Naive thymus-derived CD4-positive, alpha-beta T cell (primary cell): ENCODE measurements at regions not wholly inside any gene's neighbourhood (a gene's known extent, or its start where the extent isn't known, plus 50 kb on each side); places are given as distances from the start of the nearest gene placed in this dataset.

Source experiments
- ATAC-seq: fragments of 150-1000 bp; cut with Tn5 transposase; 2 replicates; pipeline ENCODE4 v1.10.0; 2021; ENCODE audit warnings: mild to moderate bottlenecking, moderate library complexity
- CTCF ChIA-PET: fragments of 350-600 bp; sonication (Branson Sonifier 250); formaldehyde crosslinking; loops from one replicate; lab custom pipeline; 2021; ENCODE audit warnings: antibody characterized with exemption; lab: Charles Lee
- POLR2A ChIA-PET: fragments of 350-600 bp; sonication (Branson Sonifier 250); formaldehyde crosslinking; loops from one replicate; lab custom pipeline; 2021; ENCODE audit warnings: antibody characterized with exemption, inconsistent platforms; lab: Charles Lee
- DNase-seq, 9 donors: peaks; one replicate each; pipeline versions ENCODE4 v3.0.0 to v3.0.0-alpha.2; 2020 to 2022; ENCODE audit warnings: mixed read lengths in 1 of 9
- H3K27ac ChIP-seq: one replicate; pipeline ENCODE4 v1.7.0; 2013; ENCODE audit warnings: mild to moderate bottlenecking, low read depth, low read length, moderate library complexity
- H3K27me3 ChIP-seq, 2 donors: one replicate each; pipeline ENCODE4 v1.7.0; 2013; ENCODE audit warnings: low read length in 2 of 2, mild to moderate bottlenecking in 2 of 2, moderate library complexity in 2 of 2; ENCODE audit not compliant: control insufficient read depth in 2 of 2, insufficient read depth in 2 of 2
- H3K36me3 ChIP-seq, 3 experiments: 1 replicate in 2 of 3; 2 replicates in 1 of 3; pipeline ENCODE4 v1.7.0; 2013; ENCODE audit warnings: low read length in 3 of 3, mild to moderate bottlenecking in 3 of 3, moderate library complexity in 1 of 3; ENCODE audit not compliant: insufficient read depth in 3 of 3, control insufficient read depth in 2 of 3
- H3K4me1 ChIP-seq, 2 donors: one replicate each; pipeline ENCODE4 v1.7.0; 2013; ENCODE audit warnings: low read length in 2 of 2, mild to moderate bottlenecking in 2 of 2, moderate library complexity in 1 of 2; ENCODE audit not compliant: control insufficient read depth in 2 of 2, insufficient read depth in 2 of 2
- H3K4me3 ChIP-seq: 2 replicates; pipeline ENCODE4 v1.7.0; 2013; ENCODE audit warnings: mild to moderate bottlenecking, low read length
- H3K9me3 ChIP-seq, 3 experiments: 1 replicate in 2 of 3; 2 replicates in 1 of 3; pipeline ENCODE4 v1.7.0; 2013; ENCODE audit warnings: low read length in 3 of 3; ENCODE audit not compliant: control insufficient read depth in 2 of 3
- H3K27ac Mint-ChIP-seq, 9 donors: one replicate each; pipeline ENCODE4 v1.8.0; 2020 to 2022; ENCODE audit warnings: mixed read lengths in 9 of 9, mild to moderate bottlenecking in 8 of 9, moderate library complexity in 5 of 9, inconsistent platforms in 2 of 9
- H3K27me3 Mint-ChIP-seq, 5 donors: one replicate each; pipeline ENCODE4 v1.8.0; 2021 to 2022; ENCODE audit warnings: mixed read lengths in 5 of 5, mild to moderate bottlenecking in 1 of 5
- H3K36me3 Mint-ChIP-seq, 5 donors: one replicate each; pipeline ENCODE4 v1.8.0; 2020 to 2022; ENCODE audit warnings: mixed read lengths in 5 of 5, mild to moderate bottlenecking in 3 of 5, inconsistent platforms in 1 of 5
- H3K4me1 Mint-ChIP-seq, 7 donors: one replicate each; pipeline ENCODE4 v1.8.0; 2020 to 2022; ENCODE audit warnings: mixed read lengths in 7 of 7, mild to moderate bottlenecking in 3 of 7, inconsistent platforms in 1 of 7
- H3K4me3 Mint-ChIP-seq, 10 donors: one replicate each; pipeline ENCODE4 v1.8.0; 2020 to 2022; ENCODE audit warnings: mild to moderate bottlenecking in 10 of 10, mixed read lengths in 10 of 10, moderate library complexity in 6 of 10, inconsistent platforms in 2 of 10
- H3K9me3 Mint-ChIP-seq, 11 donors: one replicate each; pipeline ENCODE4 v1.8.0; 2020 to 2022; ENCODE audit warnings: mixed read lengths in 11 of 11, mild to moderate bottlenecking in 4 of 11, inconsistent platforms in 1 of 11, moderate library complexity in 1 of 11
- intact Hi-C, 2 donors: fragments of 100-400 bp; cut with micrococcal nuclease; formaldehyde crosslinking; loops; one replicate each; pipeline ENCODE4 v1.15.1; 2023

GRCh38 chr13:99648066-99648665, 146.9 kb downstream of the TM9SF2 start:
- POLR2A ChIA-PET = interaction anchor here (1.2 kb wide), 1 partner anchor 9 kb away, joined by 6 read pairs; no protein-coding TSS in a partner anchor
- Histone ChIP-seq H3K4me3 (no peak overlapping the region), H3K27ac (no peak overlapping the region), H3K9me3 (no peaks in the 10 kb centered on the region), H3K27me3 (no peaks in the 10 kb centered on the region), H3K4me1 (no peaks in the 10 kb centered on the region), H3K36me3 (no peaks in the 10 kb centered on the region)
- Mint-ChIP-seq H3K27me3 (peaks cover 0 to 6% (median 0%) of the 10 kb centered on the region in 5 donors), H3K27ac (peak overlapping the region in 1 of 9 donors; percentile 9), H3K9me3 (peaks cover 0 to 2% (median 0%) of the 10 kb centered on the region in 11 donors), H3K4me3 (no peak overlapping the region), H3K4me1 (peaks cover 0 to 14% (median 0%) of the 10 kb centered on the region in 7 donors), H3K36me3 (peaks cover 0 to 7% (median 5%) of the 10 kb centered on the region in 5 donors)
- ATAC-seq (no peak), DNase-seq (no peak)
- intact Hi-C loops = no loop called here
- CTCF ChIA-PET = interaction anchor here (0.7 to 1.3 kb wide), 3 partner anchors 9 to 669 kb away, joined by 3 to 6 read pairs (median 3); no protein-coding TSS in a partner anchor

DNA sequence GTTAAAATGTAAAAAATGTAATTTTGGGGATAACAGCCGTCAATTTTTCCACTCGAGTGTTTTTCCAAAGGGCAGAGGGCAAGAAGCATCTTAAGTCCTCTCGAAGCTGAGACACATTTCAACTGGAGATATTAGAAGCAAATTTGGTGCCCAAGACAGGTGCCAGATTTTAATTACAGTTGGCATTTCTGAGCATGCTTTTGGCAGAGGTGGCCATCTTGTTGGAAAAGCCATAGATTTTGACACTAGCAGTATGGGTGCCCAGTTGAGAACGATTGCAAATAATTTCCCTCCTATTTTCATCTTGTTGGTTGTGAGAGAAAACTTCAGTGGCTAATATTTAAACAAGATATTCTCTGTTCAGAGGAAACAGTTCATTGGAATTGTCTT, 146.3 kb downstream of the TM9SF2 start:
- Histone ChIP-seq H3K27me3 (no peaks in the 10 kb centered on the region), H3K4me3 (no peak overlapping the region), H3K4me1 (no peaks in the 10 kb centered on the region), H3K27ac (no peak overlapping the region), H3K36me3 (no peaks in the 10 kb centered on the region), H3K9me3 (no peaks in the 10 kb centered on the region)
- Mint-ChIP-seq H3K36me3 (peaks cover 0 to 7% (median 5%) of the 10 kb centered on the region in 5 donors), H3K4me3 (no peak overlapping the region), H3K27ac (peak overlapping the region in 1 of 9 donors; percentile 9), H3K27me3 (peaks cover 0 to 2% (median 0%) of the 10 kb centered on the region in 5 donors), H3K9me3 (no peaks in the 10 kb centered on the region), H3K4me1 (peaks cover 0 to 19% (median 0%) of the 10 kb centered on the region in 7 donors)
- no peak for ATAC-seq
- no peak for DNase-seq
- ChIA-PET CTCF (no interaction called here), POLR2A (no interaction called here)
- intact Hi-C loops = no loop called here

GRCh38 chr13:99646866-99647595, 145.8 kb downstream of the TM9SF2 start:
- no peaks in the 10 kb centered on the region for H3K9me3 Mint-ChIP-seq

DNA sequence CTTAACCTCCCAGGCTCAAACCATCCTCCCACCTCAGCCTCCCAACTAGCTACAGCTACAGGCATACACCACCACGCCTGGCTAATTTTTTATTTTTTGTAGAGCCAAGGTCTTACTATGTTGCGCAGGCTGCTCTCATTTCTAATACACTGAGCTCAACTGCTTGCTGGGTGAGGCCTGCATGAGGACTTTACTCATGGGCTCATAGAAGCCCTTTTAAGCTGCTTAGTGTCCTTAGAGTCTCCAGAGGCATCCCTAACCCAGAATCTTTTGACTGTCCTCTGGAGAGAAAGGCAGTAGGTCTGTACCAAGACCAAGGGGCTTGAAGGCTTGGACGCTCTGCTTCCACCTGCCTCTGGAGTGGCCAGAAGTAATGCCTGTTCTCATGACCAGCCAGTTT, 141.6 kb downstream of the TM9SF2 start:
- DNase-seq (no peak), ATAC-seq (no peak)
- Mint-ChIP-seq H3K36me3 (no peaks in the 10 kb centered on the region), H3K9me3 (no peaks in the 10 kb centered on the region), H3K27me3 (peaks cover 0 to 5% (median 0%) of the 10 kb centered on the region in 5 donors), H3K4me1 (peaks cover 0 to 11% (median 0%) of the 10 kb centered on the region in 7 donors), H3K27ac (peak overlapping the region in 1 of 9 donors; percentile 87), H3K4me3 (no peak overlapping the region)
- Histone ChIP-seq H3K27me3 (no peaks in the 10 kb centered on the region), H3K4me3 (no peak overlapping the region), H3K36me3 (no peaks in the 10 kb centered on the region), H3K4me1 (no peaks in the 10 kb centered on the region), H3K27ac (no peak overlapping the region), H3K9me3 (no peaks in the 10 kb centered on the region)
- ChIA-PET POLR2A (interaction anchor here (1.0 to 1.1 kb wide), 2 partner anchors 27 to 115 kb away, joined by 3 read pairs; no protein-coding TSS in a partner anchor), CTCF (interaction anchor here (0.5 kb wide), 1 partner anchor 10 kb away, joined by 7 read pairs; no protein-coding TSS in a partner anchor)
- intact Hi-C loops = no loop called here

More at GRCh38 chr13:99646866-99647595, 145.8 kb downstream of the TM9SF2 start:
- H3K4me3 Mint-ChIP-seq = no peak overlapping the region
- peaks cover 0 to 7% (median 5%) of the 10 kb centered on the region in 5 donors for H3K36me3 Mint-ChIP-seq
- POLR2A ChIA-PET = interaction anchor here (0.9 kb wide), 1 partner anchor 9 kb away, joined by 5 read pairs; no protein-coding TSS in a partner anchor
- no peaks in the 10 kb centered on the region for H3K9me3 ChIP-seq
- CTCF ChIA-PET = interaction anchor here (1.3 kb wide), 1 partner anchor 8 kb away, joined by 5 read pairs; no protein-coding TSS in a partner anchor
- H3K27me3 Mint-ChIP-seq = peaks cover 0 to 2% (median 0%) of the 10 kb centered on the region in 5 donors
- H3K27me3 ChIP-seq = no peaks in the 10 kb centered on the region
- H3K27ac ChIP-seq = no peak overlapping the region
- H3K27ac Mint-ChIP-seq = no peak overlapping the region
- no peaks in the 10 kb centered on the region for H3K36me3 ChIP-seq
- H3K4me1 Mint-ChIP-seq = peaks cover 0 to 19% (median 0%) of the 10 kb centered on the region in 7 donors
- intact Hi-C loops = no loop called here
- ATAC-seq (no peak), DNase-seq (no peak)
- no peak overlapping the region for H3K4me3 ChIP-seq
- H3K4me1 ChIP-seq = no peaks in the 10 kb centered on the region

DNA sequence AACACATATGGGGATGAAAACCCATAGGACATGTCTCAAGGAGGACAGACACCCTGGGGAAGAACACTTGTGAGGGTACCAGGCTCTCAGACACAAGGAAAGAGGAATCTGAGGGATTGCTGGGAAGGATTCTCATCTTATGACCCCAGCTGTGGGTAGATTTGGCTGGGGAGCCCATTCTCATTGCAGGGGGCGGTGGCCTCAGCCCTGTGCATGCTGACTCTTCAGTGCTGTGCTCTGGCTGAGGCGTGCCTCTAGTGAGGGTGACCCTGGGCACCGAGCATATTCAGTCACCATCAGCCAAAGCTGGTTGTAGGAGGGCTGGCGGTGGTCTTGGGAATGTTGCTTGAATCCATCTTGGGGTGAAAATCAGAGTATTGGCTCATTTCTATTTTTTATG, 140.7 kb downstream of the TM9SF2 start:
- ChIA-PET CTCF (interaction anchor here (0.6 kb wide), 1 partner anchor 30 kb away, joined by 4 read pairs; no protein-coding TSS in a partner anchor), POLR2A (no interaction called here)
- Mint-ChIP-seq H3K9me3 (no peaks in the 10 kb centered on the region), H3K36me3 (no peaks in the 10 kb centered on the region), H3K27ac (no peak overlapping the region), H3K27me3 (peaks cover 0 to 5% (median 0%) of the 10 kb centered on the region in 5 donors), H3K4me3 (no peak overlapping the region), H3K4me1 (peaks cover 0 to 11% (median 0%) of the 10 kb centered on the region in 7 donors)
- no peaks in the 10 kb centered on the region for H3K4me1 ChIP-seq
- no peaks in the 10 kb centered on the region for H3K9me3 ChIP-seq
- ATAC-seq (no peak), DNase-seq (no peak)
- no peak overlapping the region for H3K4me3 ChIP-seq
- H3K27me3 ChIP-seq = no peaks in the 10 kb centered on the region
- no peak overlapping the region for H3K27ac ChIP-seq
- intact Hi-C loops = no loop called here
- no peaks in the 10 kb centered on the region for H3K36me3 ChIP-seq

DNA sequence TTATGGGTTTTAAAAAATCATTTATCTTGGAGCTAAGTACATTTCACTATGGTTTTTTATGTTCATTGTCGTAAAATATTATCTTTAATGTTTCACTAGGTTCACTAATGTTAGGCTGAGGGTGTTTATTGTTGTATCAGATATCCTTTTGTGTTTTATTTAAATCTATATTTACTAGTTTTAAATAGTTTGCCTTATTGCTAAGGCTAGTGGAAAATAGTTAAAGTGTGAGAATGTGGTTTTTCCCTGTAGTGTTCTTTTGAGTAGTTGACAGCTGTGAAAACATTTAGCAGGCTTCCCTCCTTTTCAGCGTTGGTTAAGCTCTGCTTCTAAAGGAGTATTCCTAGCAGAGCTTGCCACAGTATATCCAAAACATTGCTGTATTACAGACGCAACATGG, 139.0 kb downstream of the TM9SF2 start:
- POLR2A ChIA-PET = no interaction called here
- no peak overlapping the region for H3K4me3 ChIP-seq
- ATAC-seq (no peak), DNase-seq (no peak)
- Mint-ChIP-seq H3K27me3 (peaks cover 0 to 3% (median 0%) of the 10 kb centered on the region in 5 donors), H3K9me3 (no peaks in the 10 kb centered on the region), H3K4me1 (peaks cover 0 to 6% (median 0%) of the 10 kb centered on the region in 7 donors), H3K36me3 (peaks cover 0 to 4% (median 0%) of the 10 kb centered on the region in 5 donors), H3K27ac (no peak overlapping the region), H3K4me3 (no peak overlapping the region)
- intact Hi-C loops = no loop called here
- H3K27me3 ChIP-seq = no peaks in the 10 kb centered on the region
- no peaks in the 10 kb centered on the region for H3K9me3 ChIP-seq
- CTCF ChIA-PET = no interaction called here
- no peaks in the 10 kb centered on the region for H3K4me1 ChIP-seq
- H3K36me3 ChIP-seq = no peaks in the 10 kb centered on the region
- H3K27ac ChIP-seq = no peak overlapping the region
